ENCODE measurements at regions not wholly inside any gene's neighbourhood (a gene's known extent, or its start where the extent isn't known, plus 50 kb on each side); places are given as distances from the start of the nearest gene placed in this dataset.

DNA sequence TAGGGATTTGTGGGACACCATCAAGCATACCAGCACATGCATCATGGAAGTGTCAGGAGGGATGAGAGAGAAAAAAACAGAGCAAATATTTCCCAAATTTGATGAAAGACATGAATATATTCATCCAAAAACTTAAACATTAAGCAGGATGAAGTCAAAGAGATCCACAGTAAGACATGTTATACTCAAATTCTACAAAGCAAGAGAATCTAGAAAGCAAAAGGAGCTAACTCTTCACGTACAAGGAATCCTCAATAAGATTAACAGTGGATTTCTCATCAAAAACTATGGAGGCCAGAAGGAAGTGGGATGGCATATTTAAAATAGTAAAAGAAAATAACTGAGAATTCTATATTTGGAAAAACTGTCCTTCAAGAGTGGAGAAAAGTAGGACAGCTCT lies 374.8 kb downstream of the ZFHX3 start:
- TF ChIP-seq POLR2A (IDR thresholded peaks at IDR 0.05) = no peak
- TF ChIP-seq, protein P1, sequence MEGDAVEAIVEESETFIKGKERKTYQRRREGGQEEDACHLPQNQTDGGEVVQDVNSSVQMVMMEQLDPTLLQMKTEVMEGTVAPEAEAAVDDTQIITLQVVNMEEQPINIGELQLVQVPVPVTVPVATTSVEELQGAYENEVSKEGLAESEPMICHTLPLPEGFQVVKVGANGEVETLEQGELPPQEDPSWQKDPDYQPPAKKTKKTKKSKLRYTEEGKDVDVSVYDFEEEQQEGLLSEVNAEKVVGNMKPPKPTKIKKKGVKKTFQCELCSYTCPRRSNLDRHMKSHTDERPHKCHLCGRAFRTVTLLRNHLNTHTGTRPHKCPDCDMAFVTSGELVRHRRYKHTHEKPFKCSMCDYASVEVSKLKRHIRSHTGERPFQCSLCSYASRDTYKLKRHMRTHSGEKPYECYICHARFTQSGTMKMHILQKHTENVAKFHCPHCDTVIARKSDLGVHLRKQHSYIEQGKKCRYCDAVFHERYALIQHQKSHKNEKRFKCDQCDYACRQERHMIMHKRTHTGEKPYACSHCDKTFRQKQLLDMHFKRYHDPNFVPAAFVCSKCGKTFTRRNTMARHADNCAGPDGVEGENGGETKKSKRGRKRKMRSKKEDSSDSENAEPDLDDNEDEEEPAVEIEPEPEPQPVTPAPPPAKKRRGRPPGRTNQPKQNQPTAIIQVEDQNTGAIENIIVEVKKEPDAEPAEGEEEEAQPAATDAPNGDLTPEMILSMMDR (IDR thresholded peaks at IDR 0.05) = no peak

Data from vagina (tissue), 2 donors.